ENCODE measurements at regions not wholly inside any gene's neighbourhood (a gene's known extent, or its start where the extent isn't known, plus 50 kb on each side); places are given as distances from the start of the nearest gene placed in this dataset.
"Not testable (repeated sequence)": the region's sequence is repeated elsewhere in the genome, so short reads cannot be mapped to it uniquely, and the experiment has no call there.

- intact Hi-C loops (cut with DNase I) = no loop called here
These were observed 73.4 kb upstream of the MELK start for GRCh38 chr9:36499174-36499890.

GRCh38 chr9:36493564-36493963, 79.1 kb upstream of the MELK start:
- H3K9me3 ChIP-seq; DNase-seq; H3K4me1 ChIP-seq; H3K27me3 ChIP-seq (ENCODE audit: insufficient read depth in 3 of 3, low read length in 2 of 3); H3K27ac ChIP-seq; H3K4me3 ChIP-seq; H3K36me3 ChIP-seq (ENCODE audit: insufficient read depth in 1 of 2, low read depth in 1 of 2); intact Hi-C loops (cut with DNase I); ATAC-seq: not testable (repeated sequence)
- WGBS, 3 donors = 85 to 92% (median 87%) methylated on average over 6 of the region's 6 CpGs

More at GRCh38 chr9:36499174-36499890, 73.4 kb upstream of the MELK start:
- Histone ChIP-seq H3K27me3 (ENCODE audit: insufficient read depth in 3 of 3, low read length in 2 of 3) (no peaks in the 10 kb centered on the region), H3K4me1 (no peaks in the 10 kb centered on the region), H3K4me3 (no peak overlapping the region), H3K9me3 (no peaks in the 10 kb centered on the region), H3K27ac (no peak overlapping the region), H3K36me3 (ENCODE audit: insufficient read depth in 1 of 2, low read depth in 1 of 2) (no peaks in the 10 kb centered on the region)
- DNase-seq = no peak
- no peak for TF ChIP-seq CTCF (IDR thresholded peaks at IDR 0.05)
- 56 to 60% (median 59%) methylated on average over 8 of the region's 8 CpGs for WGBS, 3 donors
- ATAC-seq = no peak

GRCh38 chr9:36492865-36493264, 79.8 kb upstream of the MELK start:
- ATAC-seq (no peak), DNase-seq (no peak)
- no peak overlapping the region for H3K4me3 ChIP-seq
- 83 to 94% (median 89%) methylated on average over 2 of the region's 2 CpGs for WGBS, 3 donors
- no peaks in the 10 kb centered on the region for H3K36me3 ChIP-seq (ENCODE audit: insufficient read depth in 1 of 2, low read depth in 1 of 2)
- H3K9me3 ChIP-seq = no peaks in the 10 kb centered on the region
- H3K4me1 ChIP-seq = peaks cover 8% of the 10 kb centered on the region
- H3K27ac ChIP-seq = no peak overlapping the region
- TF ChIP-seq CTCF (IDR thresholded peaks at IDR 0.05) = no peak
- intact Hi-C loops (cut with DNase I) = no loop called here
- no peaks in the 10 kb centered on the region for H3K27me3 ChIP-seq (ENCODE audit: insufficient read depth in 3 of 3, low read length in 2 of 3)

- H3K4me3 ChIP-seq = no peak overlapping the region
- intact Hi-C loops (cut with DNase I) = loop anchor here in 1 of 2 donors (5.0 kb wide), 2 partner anchors 78 to 82 kb away; no protein-coding TSS in a partner anchor
- no peak for ATAC-seq
These were observed 83.2 kb upstream of the MELK start for GRCh38 chr9:36489453-36489852.

GRCh38 chr9:36488389-36488756, 84.3 kb upstream of the MELK start:
- 11 to 19% (median 11%) methylated on average over 5 of the region's 5 CpGs for WGBS, 3 donors
- Histone ChIP-seq H3K27me3 (ENCODE audit: insufficient read depth in 3 of 3, low read length in 2 of 3) (no peaks in the 10 kb centered on the region), H3K9me3 (no peaks in the 10 kb centered on the region), H3K36me3 (ENCODE audit: insufficient read depth in 1 of 2, low read depth in 1 of 2) (no peaks in the 10 kb centered on the region), H3K4me1 (peaks cover 24% of the 10 kb centered on the region), H3K27ac (peak overlapping the region; percentile 86), H3K4me3 (peak overlapping the region; percentile 99)
- no peak for DNase-seq
- ATAC-seq = no peak
- TF ChIP-seq CTCF (IDR thresholded peaks at IDR 0.05) = no peak
- intact Hi-C loops (cut with DNase I) = loop anchor here in 1 of 2 donors (5.0 kb wide), 2 partner anchors 79 to 81 kb away; no protein-coding TSS in a partner anchor

More at GRCh38 chr9:36489453-36489852, 83.2 kb upstream of the MELK start:
- Histone ChIP-seq H3K36me3 (ENCODE audit: insufficient read depth in 1 of 2, low read depth in 1 of 2) (no peaks in the 10 kb centered on the region), H3K27me3 (ENCODE audit: insufficient read depth in 3 of 3, low read length in 2 of 3) (no peaks in the 10 kb centered on the region), H3K9me3 (no peaks in the 10 kb centered on the region), H3K4me1 (peaks cover 18% of the 10 kb centered on the region), H3K27ac (no peak overlapping the region)
- TF ChIP-seq CTCF (IDR thresholded peaks at IDR 0.05) = no peak
- no peak for DNase-seq
- 87 to 92% (median 92%) methylated on average over 8 of the region's 8 CpGs for WGBS, 3 donors
